Right lobe of liver (tissue), 6 donors: ENCODE measurements at regions not wholly inside any gene's neighbourhood (a gene's known extent, or its start where the extent isn't known, plus 50 kb on each side); places are given as distances from the start of the nearest gene placed in this dataset.

Source experiments
- ATAC-seq, 4 donors: fragments of 200-7000 bp; cut with Tn5 transposase; one replicate each; pipeline ENCODE4 v1.9.1; 2020; ENCODE audit warnings: mild to moderate bottlenecking in 4 of 4, moderate library complexity in 4 of 4
- DNase-seq, 3 donors: peaks; one replicate each; pipeline ENCODE4 v3.0.0-alpha.2; 2020
- H3K27ac ChIP-seq, 3 donors: fragments of 200-600 bp; one replicate each; pipeline ENCODE4 v1.8.0; 2022
- H3K27me3 ChIP-seq, 2 donors: fragments of 200-600 bp; one replicate each; pipeline ENCODE4 v1.8.0; 2022
- H3K36me3 ChIP-seq, 4 donors: fragments of 200-600 bp; sonication (generic) in 1 of 4; one replicate each; pipeline versions ENCODE4 v1.5.1 to v1.8.0; 2017 to 2022; ENCODE audit warnings: control low read depth in 1 of 4
- H3K4me1 ChIP-seq, 4 donors: fragments of 200-600 bp; sonication (generic) in 1 of 4; one replicate each; pipeline versions ENCODE4 v1.5.1 to v1.8.0; 2017 to 2022; ENCODE audit warnings: control low read depth in 1 of 4
- H3K4me3 ChIP-seq, 3 donors: fragments of 200-600 bp; one replicate each; pipeline ENCODE4 v1.8.0; 2022
- H3K9me3 ChIP-seq, 4 donors: fragments of 200-600 bp; sonication (generic) in 1 of 4; one replicate each; pipeline versions ENCODE4 v1.5.1 to v1.8.0; 2017 to 2022; ENCODE audit warnings: control low read depth in 1 of 4
- CTCF ChIP-seq, 4 donors: fragments of 200-600 bp in 3 of 4; fragments of 450-650 bp in 1 of 4; IDR thresholded peaks; one replicate each; pipeline versions ENCODE4 v1.5.1 to v1.8.0; 2016 to 2022; ENCODE audit warnings: antibody characterized with exemption in 4 of 4, mild to moderate bottlenecking in 2 of 4
- POLR2A ChIP-seq: fragments of 450-650 bp; IDR thresholded peaks from one replicate; pipeline ENCODE4 v1.6.1; 2017; ENCODE audit warnings: antibody characterized with exemption, mild to moderate bottlenecking
- WGBS: methylation state at CpG from one replicate; pipeline ENCODE4 v1.1.6; 2018; ENCODE audit warnings: low coverage, low lambda C conversion rate; ENCODE audit not compliant: insufficient coverage; ENCODE audit errors: missing lambda C conversion rate; 5-methylcytosine and 5-hydroxymethylcytosine counted together
- intact Hi-C, 2 donors: fragments of 100-400 bp; cut with DNase I; formaldehyde crosslinking; loops; one replicate each; pipeline versions ENCODE4 v1.11.2 to v1.14.1; 2022
- donor health status: DM: no; HTN: yes; CAD: no.
- donor health status: DM: no; HTN: no; CAD: no.
- donor health status: DM: no; HTN: no; CAD: no.
- donor health status: DM: no; HTN: yes; CAD: no.
- donor health status: DM: no; HTN: yes; CAD: no.

- H3K4me1 ChIP-seq, result no peaks in the 10 kb centered on the region
- no peak overlapping the region for H3K4me3 ChIP-seq
- no peak for DNase-seq
- no peaks in the 10 kb centered on the region for H3K27me3 ChIP-seq
- no peak for ATAC-seq
- no peaks in the 10 kb centered on the region for H3K9me3 ChIP-seq
- no peaks in the 10 kb centered on the region for H3K36me3 ChIP-seq
- intact Hi-C loops, result no loop called here
- no peak overlapping the region for H3K27ac ChIP-seq
- TF ChIP-seq POLR2A, result no peak
- no peak for TF ChIP-seq CTCF (IDR thresholded peaks at IDR 0.05)
Measured at GRCh38 chr12:33251548-33251947, 188.1 kb downstream of the SYT10 start.

GRCh38 chr12:33248364-33248763 lies 191.3 kb downstream of the SYT10 start:
- no peak for TF ChIP-seq POLR2A
- no peak for TF ChIP-seq CTCF (IDR thresholded peaks at IDR 0.05)
- intact Hi-C loops, result no loop called here
- DNase-seq (no peak), ATAC-seq (no peak)
- Histone ChIP-seq H3K36me3 (no peaks in the 10 kb centered on the region), H3K4me1 (no peaks in the 10 kb centered on the region), H3K9me3 (no peaks in the 10 kb centered on the region), H3K4me3 (no peak overlapping the region), H3K27ac (no peak overlapping the region), H3K27me3 (no peaks in the 10 kb centered on the region)
- WGBS, result 47% methylated on average over 3 of the region's 3 CpGs

GRCh38 chr12:33247625-33248024 lies 192.0 kb downstream of the SYT10 start:
- WGBS, result 54% methylated on average over 1 of the region's 1 CpG
- TF ChIP-seq POLR2A, result no peak
- TF ChIP-seq CTCF (IDR thresholded peaks at IDR 0.05), result no peak
- Histone ChIP-seq H3K36me3 (no peaks in the 10 kb centered on the region), H3K9me3 (no peaks in the 10 kb centered on the region), H3K27me3 (no peaks in the 10 kb centered on the region), H3K27ac (no peak overlapping the region), H3K4me1 (no peaks in the 10 kb centered on the region), H3K4me3 (no peak overlapping the region)
- intact Hi-C loops, result no loop called here
- no peak for DNase-seq
- no peak for ATAC-seq

GRCh38 chr12:33245434-33245833 lies 194.2 kb downstream of the SYT10 start:
- TF ChIP-seq CTCF (IDR thresholded peaks at IDR 0.05), result no peak
- no peak for TF ChIP-seq POLR2A
- Histone ChIP-seq H3K36me3 (no peaks in the 10 kb centered on the region), H3K27ac (no peak overlapping the region), H3K4me1 (no peaks in the 10 kb centered on the region), H3K4me3 (no peak overlapping the region), H3K9me3 (no peaks in the 10 kb centered on the region), H3K27me3 (no peaks in the 10 kb centered on the region)
- no peak for ATAC-seq
- intact Hi-C loops, result no loop called here
- WGBS, result 56% methylated on average over 4 of the region's 4 CpGs
- no peak for DNase-seq

GRCh38 chr12:33226671-33227070 lies 212.9 kb downstream of the SYT10 start:
- no peaks in the 10 kb centered on the region for H3K4me1 ChIP-seq
- intact Hi-C loops, result no loop called here
- H3K27me3 ChIP-seq, result no peaks in the 10 kb centered on the region
- ATAC-seq, result no peak
- H3K36me3 ChIP-seq, result no peaks in the 10 kb centered on the region
- DNase-seq, result no peak
- H3K9me3 ChIP-seq, result no peaks in the 10 kb centered on the region
- no peak for TF ChIP-seq POLR2A
- no peak for TF ChIP-seq CTCF (IDR thresholded peaks at IDR 0.05)
- H3K27ac ChIP-seq, result no peak overlapping the region
- no peak overlapping the region for H3K4me3 ChIP-seq
